Memory B cell (primary cell): ENCODE measurements at regions not wholly inside any gene's neighbourhood (a gene's known extent, or its start where the extent isn't known, plus 50 kb on each side); places are given as distances from the start of the nearest gene placed in this dataset.
"Not testable (repeated sequence)": the region's sequence is repeated elsewhere in the genome, so short reads cannot be mapped to it uniquely, and the experiment has no call there.

ENCODE experiments used
- ATAC-seq: fragments of 150-1000 bp; cut with Tn5 transposase; 2 replicates; pipeline ENCODE4 v1.10.0; 2021; ENCODE audit warnings: low read depth, mild to moderate bottlenecking, moderate library complexity
- DNase-seq, 2 donors: peaks; one replicate each; pipeline ENCODE4 v3.0.0; 2022; ENCODE audit warnings: low spot score in 2 of 2
- H3K27ac Mint-ChIP-seq: one replicate; pipeline ENCODE4 v1.8.0; 2022; ENCODE audit warnings: mild to moderate bottlenecking, moderate library complexity, mixed read lengths
- H3K27me3 Mint-ChIP-seq: one replicate; pipeline ENCODE4 v1.8.0; 2022; ENCODE audit warnings: mixed read lengths
- H3K36me3 Mint-ChIP-seq: one replicate; pipeline ENCODE4 v1.8.0; 2022; ENCODE audit warnings: mild to moderate bottlenecking, mixed read lengths
- H3K4me1 Mint-ChIP-seq: one replicate; pipeline ENCODE4 v1.8.0; 2022; ENCODE audit warnings: mixed read lengths
- H3K4me3 Mint-ChIP-seq: one replicate; pipeline ENCODE4 v1.8.0; 2022; ENCODE audit warnings: mild to moderate bottlenecking, moderate library complexity, mixed read lengths
- H3K9me3 Mint-ChIP-seq: one replicate; pipeline ENCODE4 v1.8.0; 2022; ENCODE audit warnings: mixed read lengths

DNA sequence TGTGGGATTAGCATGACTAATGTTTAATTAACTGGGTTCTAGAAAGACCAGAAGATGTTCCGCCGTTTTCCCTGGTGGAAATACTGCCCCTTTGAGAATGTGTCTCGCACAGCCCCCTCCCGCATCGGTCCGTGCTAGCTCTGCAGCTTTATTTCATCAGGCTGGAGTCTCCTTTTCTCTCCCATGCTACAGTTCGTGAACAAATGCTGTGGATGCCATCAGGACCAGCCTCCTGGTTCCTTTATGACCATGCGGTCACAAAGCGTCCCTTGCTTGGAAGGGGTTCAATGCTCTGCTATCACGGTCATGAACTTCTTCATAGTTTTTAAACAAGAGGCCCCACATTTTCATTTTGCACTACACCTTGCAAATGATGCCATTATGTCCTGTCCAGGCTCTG is 157.7 kb upstream of the TMEM132C start:
- peaks cover 3% of the 10 kb centered on the region for H3K4me1 Mint-ChIP-seq
- no peaks in the 10 kb centered on the region for H3K36me3 Mint-ChIP-seq
- peaks cover 2% of the 10 kb centered on the region for H3K9me3 Mint-ChIP-seq
- no peaks in the 10 kb centered on the region for H3K27me3 Mint-ChIP-seq
- no peak for DNase-seq
- no peak overlapping the region for H3K4me3 Mint-ChIP-seq
- H3K27ac Mint-ChIP-seq = no peak overlapping the region
- no peak for ATAC-seq

DNA sequence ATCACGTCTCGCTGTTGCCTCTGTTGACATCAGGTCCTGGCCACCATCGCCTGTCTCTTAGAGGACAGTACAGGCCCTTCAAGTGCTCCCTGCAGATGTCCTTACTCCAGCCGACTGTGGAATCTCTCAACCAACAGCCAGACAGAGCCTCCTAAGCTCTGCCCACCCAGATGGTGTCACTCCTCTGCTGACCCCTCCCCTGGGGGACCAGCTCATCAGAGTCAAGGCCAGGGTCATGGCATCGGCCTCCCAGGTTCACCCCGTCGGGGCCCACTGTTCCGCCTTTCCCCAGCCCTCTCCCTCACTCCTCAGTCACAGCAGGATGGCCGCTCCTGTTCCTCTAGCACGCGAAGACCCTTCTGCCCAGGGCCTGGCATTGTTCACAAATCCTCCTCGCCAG is 157.3 kb upstream of the TMEM132C start:
- H3K36me3 Mint-ChIP-seq = no peaks in the 10 kb centered on the region
- DNase-seq = no peak
- H3K9me3 Mint-ChIP-seq = peaks cover 4% of the 10 kb centered on the region
- no peaks in the 10 kb centered on the region for H3K27me3 Mint-ChIP-seq
- peaks cover 6% of the 10 kb centered on the region for H3K4me1 Mint-ChIP-seq
- H3K27ac Mint-ChIP-seq = no peak overlapping the region
- H3K4me3 Mint-ChIP-seq = no peak overlapping the region
- no peak for ATAC-seq

DNA sequence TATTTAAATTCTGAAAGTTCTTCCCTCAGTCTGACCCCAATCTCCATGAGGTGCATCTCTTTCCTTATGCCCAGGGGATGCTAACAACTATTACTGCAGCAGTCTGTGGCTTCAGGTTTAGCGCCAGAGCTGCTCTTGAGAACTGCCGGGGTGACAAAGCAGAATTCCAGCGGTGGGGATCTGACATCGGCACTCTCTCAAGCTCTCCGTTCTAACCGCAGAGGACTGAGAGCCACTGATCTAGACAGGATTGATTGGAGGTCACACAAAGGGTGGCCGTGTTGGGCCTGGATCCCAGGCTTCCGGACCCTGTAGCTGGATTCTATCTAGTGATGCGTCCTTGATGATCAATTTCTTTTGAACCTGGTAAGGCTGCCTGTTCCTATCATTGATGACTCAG is 155.6 kb upstream of the TMEM132C start:
- DNase-seq (no peak), ATAC-seq (no peak)
- no peaks in the 10 kb centered on the region for H3K36me3 Mint-ChIP-seq
- H3K4me3 Mint-ChIP-seq = no peak overlapping the region
- peaks cover 4% of the 10 kb centered on the region for H3K9me3 Mint-ChIP-seq
- no peak overlapping the region for H3K27ac Mint-ChIP-seq
- H3K4me1 Mint-ChIP-seq = peaks cover 6% of the 10 kb centered on the region
- no peaks in the 10 kb centered on the region for H3K27me3 Mint-ChIP-seq

DNA sequence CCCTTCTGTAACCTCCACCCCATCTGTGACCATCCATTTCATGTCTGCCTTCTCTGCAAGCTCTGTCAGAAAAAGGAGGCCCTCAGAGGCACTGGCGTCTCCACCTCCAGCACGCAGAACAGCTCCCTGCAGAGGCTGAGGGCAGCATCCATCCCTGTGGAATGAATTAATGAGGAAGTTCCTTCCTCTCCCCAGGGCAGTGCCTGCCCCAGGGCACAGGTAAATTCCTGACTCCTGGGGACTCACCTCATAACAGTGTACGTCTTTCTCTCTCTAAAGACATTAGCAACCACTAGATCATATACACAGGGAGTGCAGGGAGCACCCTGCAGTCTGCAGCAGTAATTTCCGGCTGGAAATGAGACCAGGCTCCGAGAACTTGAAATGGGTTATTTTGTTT is 155.0 kb upstream of the TMEM132C start:
- no peak overlapping the region for H3K4me3 Mint-ChIP-seq
- no peak overlapping the region for H3K27ac Mint-ChIP-seq
- peaks cover 6% of the 10 kb centered on the region for H3K4me1 Mint-ChIP-seq
- no peaks in the 10 kb centered on the region for H3K27me3 Mint-ChIP-seq
- no peak for ATAC-seq
- no peaks in the 10 kb centered on the region for H3K36me3 Mint-ChIP-seq
- no peak for DNase-seq
- H3K9me3 Mint-ChIP-seq = peaks cover 4% of the 10 kb centered on the region

DNA sequence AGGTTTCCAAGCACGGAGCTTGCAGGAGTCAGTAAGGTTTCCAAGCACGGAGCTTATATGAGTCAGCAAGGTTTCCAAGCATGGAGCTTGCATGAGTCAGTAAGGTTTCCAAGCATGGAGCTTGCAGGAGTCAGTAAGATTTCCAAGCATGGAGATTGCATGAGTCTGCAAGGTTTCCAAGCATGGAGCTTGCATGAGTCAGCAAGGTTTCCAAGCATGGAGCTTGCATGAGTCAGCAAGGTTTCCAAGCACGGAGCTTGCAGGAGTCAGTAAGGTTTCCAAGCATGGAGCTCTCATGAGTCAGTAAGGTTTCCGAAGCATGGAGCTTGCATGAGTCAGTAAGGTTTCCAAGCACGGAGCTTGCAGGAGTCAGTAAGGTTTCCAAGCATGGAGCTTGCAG is 153.7 kb upstream of the TMEM132C start:
- H3K27me3 Mint-ChIP-seq = not testable (repeated sequence)

DNA sequence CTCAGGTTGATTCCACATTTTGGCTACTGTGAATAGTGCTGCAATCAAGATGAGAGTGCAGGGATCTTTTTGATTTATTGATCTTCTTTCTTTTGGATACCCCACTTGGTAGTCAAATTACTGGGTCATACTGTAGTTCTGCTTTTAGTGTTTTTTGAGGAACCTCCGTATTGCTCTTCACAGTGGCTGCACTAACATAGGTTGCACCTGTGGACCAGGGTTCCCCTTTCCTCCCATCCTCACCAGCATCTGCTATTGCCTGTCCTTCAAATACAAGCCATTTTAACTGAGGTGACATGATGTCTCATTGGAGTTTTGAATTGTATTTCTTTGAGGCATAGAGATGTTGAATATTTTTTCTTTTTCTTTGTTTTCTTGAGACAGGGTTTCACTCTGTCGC is 152.5 kb upstream of the TMEM132C start:
- H3K4me3 Mint-ChIP-seq = no peak overlapping the region

More for the DNA sequence above, 153.7 kb upstream of the TMEM132C start:
- not testable (repeated sequence) for H3K36me3 Mint-ChIP-seq, H3K9me3 Mint-ChIP-seq, H3K4me3 Mint-ChIP-seq, DNase-seq, H3K4me1 Mint-ChIP-seq, H3K27ac Mint-ChIP-seq, ATAC-seq

DNA sequence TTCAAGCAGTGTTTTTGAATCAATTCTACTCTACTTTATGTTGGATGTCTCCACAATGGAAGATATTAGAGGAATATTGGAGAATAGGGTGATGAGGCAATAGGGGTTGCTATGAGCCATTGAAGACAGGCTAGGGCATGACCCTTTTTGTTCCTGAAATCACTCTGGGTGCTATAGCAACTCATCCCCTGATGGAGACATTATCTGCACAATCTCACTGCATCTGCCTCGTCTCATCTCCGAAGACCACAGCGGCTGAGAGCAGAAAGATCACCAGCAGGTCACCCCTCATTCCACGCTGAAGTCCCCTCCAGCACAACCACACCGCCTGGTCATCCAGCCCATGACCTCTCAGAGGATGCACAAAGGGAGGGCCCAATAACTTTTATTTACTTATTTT is 150.4 kb upstream of the TMEM132C start:
- Mint-ChIP-seq H3K9me3 (peaks cover 4% of the 10 kb centered on the region), H3K4me3 (no peak overlapping the region), H3K36me3 (no peaks in the 10 kb centered on the region), H3K27me3 (no peaks in the 10 kb centered on the region), H3K27ac (no peak overlapping the region), H3K4me1 (peaks cover 6% of the 10 kb centered on the region)
- ATAC-seq (no peak), DNase-seq (no peak)

More for the DNA sequence above, 152.5 kb upstream of the TMEM132C start:
- no peak for DNase-seq
- peaks cover 6% of the 10 kb centered on the region for H3K4me1 Mint-ChIP-seq
- H3K36me3 Mint-ChIP-seq = no peaks in the 10 kb centered on the region
- H3K27ac Mint-ChIP-seq = no peak overlapping the region
- peaks cover 4% of the 10 kb centered on the region for H3K9me3 Mint-ChIP-seq
- peak; percentile 99 for ATAC-seq
- H3K27me3 Mint-ChIP-seq = no peaks in the 10 kb centered on the region

DNA sequence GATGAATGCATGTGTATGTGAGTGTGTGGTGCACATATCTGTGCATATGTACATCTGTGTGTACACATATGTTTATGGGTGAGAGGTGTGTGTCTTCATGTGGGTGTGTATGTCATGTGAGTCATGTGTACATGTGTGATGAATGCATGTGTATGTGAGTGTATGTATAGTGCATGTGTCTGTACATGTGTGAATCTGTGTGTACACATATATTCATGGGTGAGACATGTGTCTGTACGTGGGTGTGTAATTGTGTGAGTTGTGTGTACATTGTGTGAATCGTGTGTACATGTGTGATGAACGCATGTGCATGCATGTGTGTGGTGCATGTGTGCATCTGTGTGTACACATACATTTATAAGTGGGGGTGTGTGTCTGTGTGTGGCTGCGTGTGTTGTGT is 146.9 kb upstream of the TMEM132C start:
- Mint-ChIP-seq H3K27ac (no peak overlapping the region), H3K27me3 (no peaks in the 10 kb centered on the region), H3K4me1 (no peaks in the 10 kb centered on the region), H3K4me3 (no peak overlapping the region), H3K36me3 (no peaks in the 10 kb centered on the region), H3K9me3 (no peaks in the 10 kb centered on the region)
- ATAC-seq = no peak
- no peak for DNase-seq

DNA sequence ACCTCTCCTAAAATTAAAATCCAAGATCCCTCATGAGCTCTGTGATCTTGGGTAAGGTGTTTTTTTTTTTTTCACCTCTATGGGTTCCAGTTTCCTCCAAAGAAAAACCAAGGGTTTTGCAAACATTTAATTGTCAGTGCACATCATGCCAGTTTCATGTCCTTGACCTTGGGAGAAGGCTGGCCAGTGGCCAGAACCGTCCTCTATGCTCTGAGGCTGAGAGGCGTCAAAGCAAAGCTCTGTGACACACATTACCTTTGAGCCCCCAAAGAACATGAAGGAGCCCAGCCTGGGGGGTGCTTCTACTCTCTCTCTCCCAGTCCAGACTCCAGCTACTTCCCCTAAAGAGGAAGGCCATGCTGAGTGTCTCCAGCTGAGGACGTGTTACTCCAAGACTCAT is 145.5 kb upstream of the TMEM132C start:
- no peak for DNase-seq
- H3K4me1 Mint-ChIP-seq = peaks cover 2% of the 10 kb centered on the region
- H3K27ac Mint-ChIP-seq = no peak overlapping the region
- H3K27me3 Mint-ChIP-seq = no peaks in the 10 kb centered on the region
- H3K4me3 Mint-ChIP-seq = no peak overlapping the region
- H3K36me3 Mint-ChIP-seq = no peaks in the 10 kb centered on the region
- ATAC-seq = no peak
- no peaks in the 10 kb centered on the region for H3K9me3 Mint-ChIP-seq

DNA sequence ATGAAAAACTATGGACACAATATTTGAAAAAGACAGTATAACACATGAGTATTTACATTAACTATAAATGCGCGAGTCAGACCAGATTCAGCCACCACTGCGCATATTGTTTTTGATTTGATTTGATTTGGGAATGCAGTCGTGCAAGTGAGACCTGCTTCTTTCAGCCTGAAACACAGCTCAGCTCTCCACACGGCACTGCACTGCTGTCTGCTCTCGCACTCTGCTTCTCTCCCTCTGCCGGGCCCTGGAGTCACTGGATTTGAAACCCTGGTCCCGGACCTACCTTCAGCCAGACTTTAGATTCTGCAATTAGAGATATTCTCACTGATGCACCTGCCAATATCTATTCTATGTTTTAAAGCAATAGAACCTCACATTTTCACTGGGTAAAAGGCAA is 143.9 kb upstream of the TMEM132C start:
- no peaks in the 10 kb centered on the region for H3K36me3 Mint-ChIP-seq
- ATAC-seq (no peak), DNase-seq (no peak)
- H3K4me3 Mint-ChIP-seq = no peak overlapping the region
- H3K9me3 Mint-ChIP-seq = no peaks in the 10 kb centered on the region
- H3K27ac Mint-ChIP-seq = no peak overlapping the region
- H3K4me1 Mint-ChIP-seq = peaks cover 2% of the 10 kb centered on the region
- H3K27me3 Mint-ChIP-seq = no peaks in the 10 kb centered on the region

DNA sequence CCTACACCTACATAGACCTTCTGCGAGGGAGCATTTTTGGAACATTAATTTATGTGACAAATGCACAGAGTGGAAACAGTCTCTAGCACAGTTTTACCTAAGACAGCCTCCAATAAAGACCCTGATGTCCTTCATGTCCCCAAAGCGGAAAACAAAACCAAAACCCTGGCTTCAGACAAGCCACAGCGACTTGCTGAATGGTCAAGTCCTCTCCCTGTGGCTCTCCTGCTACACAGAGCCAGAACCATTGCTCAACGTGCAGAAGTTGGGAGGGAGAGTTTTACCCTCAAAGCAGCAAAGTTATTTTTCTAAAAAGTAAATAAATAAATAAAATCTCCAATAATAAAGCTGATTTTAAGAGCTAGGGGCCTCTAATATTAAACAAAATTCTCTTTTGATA is 135.0 kb upstream of the TMEM132C start:
- DNase-seq (no peak), ATAC-seq (no peak)
- Mint-ChIP-seq H3K27me3 (peaks cover 1% of the 10 kb centered on the region), H3K27ac (no peak overlapping the region), H3K4me1 (peaks cover 6% of the 10 kb centered on the region), H3K4me3 (no peak overlapping the region), H3K36me3 (no peaks in the 10 kb centered on the region), H3K9me3 (peaks cover 4% of the 10 kb centered on the region)

DNA sequence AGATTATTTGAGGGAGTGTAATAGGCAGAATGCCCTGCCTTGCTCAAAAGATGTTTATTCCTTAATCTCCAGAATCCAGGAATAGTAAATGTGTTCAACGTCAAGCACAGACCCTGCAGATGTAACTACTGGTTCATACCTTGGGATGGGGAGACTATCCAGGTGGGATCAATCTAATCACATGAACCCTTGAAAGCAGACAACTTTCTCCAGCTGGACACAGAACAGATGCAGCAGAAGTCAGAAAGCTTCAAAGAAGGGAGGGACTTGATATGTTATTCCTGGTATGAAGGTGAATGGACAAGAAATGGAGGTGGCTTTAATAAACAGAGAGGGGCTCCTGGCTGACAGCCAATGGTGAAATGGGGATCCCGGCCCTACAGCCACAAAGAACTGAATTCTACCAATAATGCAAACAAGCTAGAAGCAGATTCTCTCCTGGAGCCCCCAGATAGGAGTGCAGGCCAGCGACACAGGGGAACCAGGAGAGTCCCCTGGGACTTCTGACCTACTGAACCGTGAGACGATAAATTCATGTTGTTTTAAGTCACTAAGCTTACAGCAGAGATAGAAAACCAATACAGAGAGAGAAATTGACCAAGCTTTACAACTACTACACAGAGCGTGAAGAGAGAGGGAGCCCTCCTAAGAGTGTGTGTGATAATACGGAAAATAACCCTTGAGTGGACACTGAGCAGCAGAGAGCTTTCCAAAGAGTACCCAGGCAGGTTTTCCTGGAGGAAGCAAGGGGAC is 133.5 kb upstream of the TMEM132C start:
- H3K9me3 Mint-ChIP-seq = peaks cover 4% of the 10 kb centered on the region
- no peak overlapping the region for H3K4me3 Mint-ChIP-seq
- no peak for ATAC-seq
- H3K27me3 Mint-ChIP-seq = peaks cover 1% of the 10 kb centered on the region
- no peak for DNase-seq
- H3K27ac Mint-ChIP-seq = no peak overlapping the region
- no peaks in the 10 kb centered on the region for H3K36me3 Mint-ChIP-seq
- H3K4me1 Mint-ChIP-seq = peaks cover 13% of the 10 kb centered on the region

DNA sequence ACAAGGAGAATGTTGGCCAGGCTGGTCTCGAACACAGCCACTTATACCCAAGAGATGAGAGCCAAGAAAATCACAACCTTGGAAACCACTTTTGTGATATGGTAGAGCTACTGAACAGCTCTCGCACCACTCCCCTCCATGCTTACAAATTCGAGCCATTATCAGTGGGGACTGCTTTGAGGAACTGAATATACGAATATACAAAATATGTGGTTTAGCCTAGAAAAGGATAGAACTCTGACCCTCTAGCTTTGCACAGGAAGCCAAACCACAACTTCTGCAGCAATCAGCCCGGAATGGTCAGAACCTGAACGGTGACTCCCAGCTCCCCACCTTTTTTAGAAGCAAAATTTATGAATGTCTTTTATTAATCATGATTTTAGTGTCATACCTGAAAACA is 129.8 kb upstream of the TMEM132C start:
- DNase-seq = no peak
- Mint-ChIP-seq H3K4me1 (peaks cover 17% of the 10 kb centered on the region), H3K27ac (no peak overlapping the region), H3K4me3 (no peak overlapping the region), H3K9me3 (peaks cover 9% of the 10 kb centered on the region), H3K27me3 (no peaks in the 10 kb centered on the region), H3K36me3 (no peaks in the 10 kb centered on the region)
- peak; percentile 92 for ATAC-seq

DNA sequence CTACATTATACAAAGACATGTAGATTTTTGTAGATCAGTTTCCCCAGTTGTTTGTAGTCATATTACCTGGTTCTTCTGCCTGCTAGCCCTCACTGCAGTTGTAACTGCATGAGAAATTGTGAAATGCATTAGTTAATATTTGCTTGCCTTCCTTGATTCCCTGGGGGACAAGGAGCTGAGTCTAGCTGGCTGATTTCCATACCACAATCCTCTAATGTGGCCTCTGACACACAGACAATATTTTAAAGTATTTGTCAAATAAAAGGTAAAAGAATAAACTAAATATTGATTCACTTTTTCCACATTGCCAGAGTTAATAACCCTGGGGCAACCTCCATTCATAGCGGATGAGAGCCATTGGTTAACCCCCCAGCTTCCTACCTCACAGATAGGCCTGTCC is 128.8 kb upstream of the TMEM132C start:
- H3K27me3 Mint-ChIP-seq = no peaks in the 10 kb centered on the region
- ATAC-seq (no peak), DNase-seq (no peak)
- peaks cover 17% of the 10 kb centered on the region for H3K4me1 Mint-ChIP-seq
- H3K36me3 Mint-ChIP-seq = no peaks in the 10 kb centered on the region
- H3K9me3 Mint-ChIP-seq = peaks cover 9% of the 10 kb centered on the region
- no peak overlapping the region for H3K4me3 Mint-ChIP-seq
- H3K27ac Mint-ChIP-seq = no peak overlapping the region

DNA sequence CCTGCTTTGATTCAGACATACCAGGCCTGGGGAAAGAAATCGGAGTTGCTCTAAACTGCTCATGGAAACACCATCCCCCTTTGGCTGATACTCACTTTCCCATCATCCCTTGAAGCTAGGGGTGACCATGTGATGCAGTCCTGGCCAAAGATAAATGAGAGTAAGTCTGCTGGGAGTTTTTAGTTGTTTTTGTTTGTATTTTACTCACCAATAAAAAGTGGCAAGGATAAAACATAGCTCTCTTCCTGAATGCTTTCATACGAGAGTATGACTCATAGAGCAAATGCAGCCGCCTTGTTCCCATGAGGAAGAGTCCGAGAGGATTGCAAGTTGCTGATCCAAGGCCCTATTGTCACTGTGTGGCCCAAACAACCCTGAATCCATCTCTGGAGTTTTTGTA is 126.4 kb upstream of the TMEM132C start:
- no peaks in the 10 kb centered on the region for H3K27me3 Mint-ChIP-seq

More for the DNA sequence above, 126.4 kb upstream of the TMEM132C start:
- Mint-ChIP-seq H3K9me3 (peaks cover 8% of the 10 kb centered on the region), H3K4me1 (peaks cover 11% of the 10 kb centered on the region), H3K4me3 (no peak overlapping the region), H3K27ac (no peak overlapping the region), H3K36me3 (no peaks in the 10 kb centered on the region)
- no peak for ATAC-seq
- no peak for DNase-seq
